GM18858 (cell line): ENCODE measurements at regions not wholly inside any gene's neighbourhood (a gene's known extent, or its start where the extent isn't known, plus 50 kb on each side); places are given as distances from the start of the nearest gene placed in this dataset.

Experiments
- ATAC-seq: cut with Tn5 transposase; IDR thresholded peaks from one replicate; pipeline ENCODE4 v1.9.1; 2021; ENCODE audit not compliant: unreplicated experiment

- peak; percentile 81 for ATAC-seq
These were observed 183.8 kb upstream of the NTM start for GRCh38 chr11:131186629-131187101.

GRCh38 chr11:131190446-131190845 is 180.0 kb upstream of the NTM start:
- no peak for ATAC-seq

GRCh38 chr11:131191606-131192005 is 178.8 kb upstream of the NTM start:
- no peak for ATAC-seq

GRCh38 chr11:131192628-131193027 is 177.8 kb upstream of the NTM start:
- no peak for ATAC-seq

GRCh38 chr11:131193031-131193501 is 177.3 kb upstream of the NTM start:
- no peak for ATAC-seq

- ATAC-seq = no peak
These were observed 175.7 kb upstream of the NTM start for GRCh38 chr11:131194726-131195125.

- ATAC-seq = no peak
These were observed 174.5 kb upstream of the NTM start for GRCh38 chr11:131195661-131196517.

- ATAC-seq = no peak
These were observed 172.0 kb upstream of the NTM start for GRCh38 chr11:131198161-131199014.

- ATAC-seq = no peak
These were observed 171.5 kb upstream of the NTM start for GRCh38 chr11:131199015-131199280.

GRCh38 chr11:131201674-131202073 is 168.7 kb upstream of the NTM start:
- ATAC-seq = no peak

- ATAC-seq = no peak
These were observed 167.4 kb upstream of the NTM start for GRCh38 chr11:131203040-131203439.

GRCh38 chr11:131204282-131204681 is 166.1 kb upstream of the NTM start:
- ATAC-seq = no peak

- no peak for ATAC-seq
These were observed 165.5 kb upstream of the NTM start for GRCh38 chr11:131204765-131205380.

GRCh38 chr11:131206671-131207070 is 163.7 kb upstream of the NTM start:
- no peak for ATAC-seq

GRCh38 chr11:131207901-131208300 is 162.5 kb upstream of the NTM start:
- no peak for ATAC-seq

GRCh38 chr11:131217313-131218310 is 152.8 kb upstream of the NTM start:
- ATAC-seq = no peak

- no peak for ATAC-seq
These were observed 151.9 kb upstream of the NTM start for GRCh38 chr11:131218542-131218941.

- ATAC-seq = no peak
These were observed 150.8 kb upstream of the NTM start for GRCh38 chr11:131219646-131220045.

GRCh38 chr11:131223198-131223991 is 147.0 kb upstream of the NTM start:
- ATAC-seq = no peak

- ATAC-seq = no peak
These were observed 142.0 kb upstream of the NTM start for GRCh38 chr11:131228378-131228777.
